ENCODE measurements at regions not wholly inside any gene's neighbourhood (a gene's known extent, or its start where the extent isn't known, plus 50 kb on each side); places are given as distances from the start of the nearest gene placed in this dataset.

DNA sequence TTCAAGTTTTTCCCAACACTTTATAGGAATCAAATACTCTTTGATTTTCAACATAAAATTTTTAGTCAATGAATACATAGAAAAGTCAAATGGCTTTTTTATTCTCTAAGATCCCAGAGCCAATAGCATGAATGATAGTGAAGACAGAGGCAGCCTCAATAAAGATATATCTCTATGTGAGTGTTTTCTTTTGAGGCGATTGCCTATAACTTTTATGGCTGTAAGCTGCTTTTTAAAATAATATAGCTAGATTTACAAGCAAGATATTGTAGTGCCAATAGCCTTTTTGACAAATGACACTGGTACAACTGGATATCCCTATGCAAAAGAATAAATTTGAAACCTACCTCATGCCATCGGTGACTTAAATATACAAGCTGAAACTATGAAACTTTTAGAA lies 1705.2 kb upstream of the PCDH20 start:
- TF ChIP-seq CEBPB (IDR thresholded peaks at IDR 0.05; ENCODE audit: borderline replicate concordance in 1 of 2, low read depth in 2 of 2, low read length in 2 of 2) (no peak), BMI1 (IDR thresholded peaks at IDR 0.05; ENCODE audit: borderline replicate concordance) (no peak), FOS (IDR thresholded peaks at IDR 0.05; ENCODE audit: borderline replicate concordance, extremely low read depth, insufficient read length) (no peak), BHLHE40 (IDR thresholded peaks at IDR 0.05; ENCODE audit: borderline replicate concordance in 1 of 2, low read depth in 2 of 2, low read length in 1 of 2) (no peak), POLR2AphosphoS5 (IDR thresholded peaks at IDR 0.05; ENCODE audit: low read length) (no peak), EP300 (IDR thresholded peaks at IDR 0.05; ENCODE audit: borderline replicate concordance in 1 of 2, control insufficient read depth in 1 of 2, low read depth in 2 of 2, low read length in 2 of 2) (no peak)
- TF ChIP-seq, protein P1, sequence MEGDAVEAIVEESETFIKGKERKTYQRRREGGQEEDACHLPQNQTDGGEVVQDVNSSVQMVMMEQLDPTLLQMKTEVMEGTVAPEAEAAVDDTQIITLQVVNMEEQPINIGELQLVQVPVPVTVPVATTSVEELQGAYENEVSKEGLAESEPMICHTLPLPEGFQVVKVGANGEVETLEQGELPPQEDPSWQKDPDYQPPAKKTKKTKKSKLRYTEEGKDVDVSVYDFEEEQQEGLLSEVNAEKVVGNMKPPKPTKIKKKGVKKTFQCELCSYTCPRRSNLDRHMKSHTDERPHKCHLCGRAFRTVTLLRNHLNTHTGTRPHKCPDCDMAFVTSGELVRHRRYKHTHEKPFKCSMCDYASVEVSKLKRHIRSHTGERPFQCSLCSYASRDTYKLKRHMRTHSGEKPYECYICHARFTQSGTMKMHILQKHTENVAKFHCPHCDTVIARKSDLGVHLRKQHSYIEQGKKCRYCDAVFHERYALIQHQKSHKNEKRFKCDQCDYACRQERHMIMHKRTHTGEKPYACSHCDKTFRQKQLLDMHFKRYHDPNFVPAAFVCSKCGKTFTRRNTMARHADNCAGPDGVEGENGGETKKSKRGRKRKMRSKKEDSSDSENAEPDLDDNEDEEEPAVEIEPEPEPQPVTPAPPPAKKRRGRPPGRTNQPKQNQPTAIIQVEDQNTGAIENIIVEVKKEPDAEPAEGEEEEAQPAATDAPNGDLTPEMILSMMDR (IDR thresholded peaks at IDR 0.05 in 2 of 3, conservative IDR thresholded peaks at IDR 0.05 in 1 of 3; ENCODE audit: control insufficient read depth in 2 of 3, extremely low read depth in 1 of 3, insufficient read depth in 1 of 3, low read depth in 3 of 3, low read length in 3 of 3): no peak
- TF ChIP-seq, protein P2, sequence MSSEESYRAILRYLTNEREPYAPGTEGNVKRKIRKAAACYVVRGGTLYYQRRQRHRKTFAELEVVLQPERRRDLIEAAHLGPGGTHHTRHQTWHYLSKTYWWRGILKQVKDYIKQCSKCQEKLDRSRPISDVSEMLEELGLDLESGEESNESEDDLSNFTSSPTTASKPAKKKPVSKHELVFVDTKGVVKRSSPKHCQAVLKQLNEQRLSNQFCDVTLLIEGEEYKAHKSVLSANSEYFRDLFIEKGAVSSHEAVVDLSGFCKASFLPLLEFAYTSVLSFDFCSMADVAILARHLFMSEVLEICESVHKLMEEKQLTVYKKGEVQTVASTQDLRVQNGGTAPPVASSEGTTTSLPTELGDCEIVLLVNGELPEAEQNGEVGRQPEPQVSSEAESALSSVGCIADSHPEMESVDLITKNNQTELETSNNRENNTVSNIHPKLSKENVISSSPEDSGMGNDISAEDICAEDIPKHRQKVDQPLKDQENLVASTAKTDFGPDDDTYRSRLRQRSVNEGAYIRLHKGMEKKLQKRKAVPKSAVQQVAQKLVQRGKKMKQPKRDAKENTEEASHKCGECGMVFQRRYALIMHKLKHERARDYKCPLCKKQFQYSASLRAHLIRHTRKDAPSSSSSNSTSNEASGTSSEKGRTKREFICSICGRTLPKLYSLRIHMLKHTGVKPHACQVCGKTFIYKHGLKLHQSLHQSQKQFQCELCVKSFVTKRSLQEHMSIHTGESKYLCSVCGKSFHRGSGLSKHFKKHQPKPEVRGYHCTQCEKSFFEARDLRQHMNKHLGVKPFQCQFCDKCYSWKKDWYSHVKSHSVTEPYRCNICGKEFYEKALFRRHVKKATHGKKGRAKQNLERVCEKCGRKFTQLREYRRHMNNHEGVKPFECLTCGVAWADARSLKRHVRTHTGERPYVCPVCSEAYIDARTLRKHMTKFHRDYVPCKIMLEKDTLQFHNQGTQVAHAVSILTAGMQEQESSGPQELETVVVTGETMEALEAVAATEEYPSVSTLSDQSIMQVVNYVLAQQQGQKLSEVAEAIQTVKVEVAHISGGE (CRISPR knock-in tag; IDR thresholded peaks at IDR 0.05): no peak
